NCI-H2081 treated with DMSO at 0.1 percent for 48 hours (cell line): ENCODE measurements at regions not wholly inside any gene's neighbourhood (a gene's known extent, or its start where the extent isn't known, plus 50 kb on each side); places are given as distances from the start of the nearest gene placed in this dataset.
A peak's percentile ranks its signal among the peaks of the same experiment; 100 is the strongest.

Experiments used
- DNase-seq: peaks from one replicate; lab custom pipeline; 2025; lab: John Stamatoyannopoulos, UW

DNA sequence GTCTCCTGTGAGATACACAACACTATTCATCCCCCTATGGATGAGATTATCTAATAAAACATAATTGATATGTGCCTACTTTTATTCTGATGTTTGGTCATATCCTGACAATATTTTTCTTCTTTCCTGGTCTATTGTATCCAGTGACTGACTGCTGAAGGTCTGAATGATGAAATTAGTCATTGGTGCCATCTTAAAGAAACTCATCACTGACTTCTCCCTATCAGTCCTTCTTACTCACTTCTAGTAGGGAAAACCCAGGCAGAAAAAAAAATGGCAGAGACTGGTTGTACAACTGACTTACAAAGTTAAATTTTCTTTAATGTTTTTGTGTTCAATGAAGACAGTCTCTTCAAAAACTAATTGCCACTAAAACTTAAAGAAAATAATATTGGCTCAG is 377.4 kb downstream of the HTR7 start:
- DNase-seq: no peak

DNA sequence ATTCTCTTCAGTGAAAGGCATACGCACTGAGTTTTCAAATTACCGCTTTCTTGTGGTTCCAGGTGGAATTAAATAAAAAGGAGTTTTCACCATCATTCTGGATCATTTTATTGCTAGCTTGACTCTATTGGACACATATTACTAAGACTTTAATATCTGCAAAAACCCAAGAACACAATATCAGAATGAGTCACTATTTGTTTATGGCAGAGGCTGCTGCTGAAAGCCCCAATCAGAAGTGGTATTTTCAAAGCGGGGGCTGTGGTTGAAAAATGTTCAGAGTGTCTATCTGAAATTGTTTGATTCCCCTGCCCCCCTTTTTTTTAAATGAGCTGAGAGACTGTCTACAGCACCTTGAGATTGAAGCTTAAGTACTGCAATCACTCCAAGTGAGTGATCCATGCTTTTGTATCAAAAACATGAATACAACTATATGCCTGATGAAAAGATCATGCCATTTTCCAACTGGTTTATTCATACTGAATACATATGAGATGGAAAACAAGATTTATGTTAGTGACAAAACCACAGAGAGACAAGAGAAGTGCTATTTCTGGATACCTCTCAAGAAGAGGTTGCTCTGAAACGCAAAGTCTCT is 376.4 kb downstream of the HTR7 start:
- DNase-seq: no peak

DNA sequence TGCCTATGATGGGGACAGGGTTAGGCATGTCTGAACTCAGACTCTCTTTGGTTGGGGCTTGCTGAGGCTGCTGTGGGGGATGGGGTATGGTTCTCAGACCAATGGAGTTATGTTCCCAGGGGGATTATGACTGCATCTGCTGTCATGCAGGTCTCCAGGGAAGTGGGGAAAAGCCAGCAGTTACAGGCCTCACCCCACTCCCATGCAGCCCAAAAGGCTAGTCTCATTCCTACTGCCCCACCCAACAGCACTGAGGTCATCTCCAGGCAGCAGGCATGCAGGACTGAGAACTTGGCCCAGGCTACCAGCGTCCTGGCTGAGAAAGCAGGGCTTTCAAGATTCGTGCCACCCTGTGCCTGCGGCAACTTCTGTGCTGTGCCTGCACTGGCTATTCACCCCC is 373.3 kb downstream of the HTR7 start:
- DNase-seq: no peak

DNA sequence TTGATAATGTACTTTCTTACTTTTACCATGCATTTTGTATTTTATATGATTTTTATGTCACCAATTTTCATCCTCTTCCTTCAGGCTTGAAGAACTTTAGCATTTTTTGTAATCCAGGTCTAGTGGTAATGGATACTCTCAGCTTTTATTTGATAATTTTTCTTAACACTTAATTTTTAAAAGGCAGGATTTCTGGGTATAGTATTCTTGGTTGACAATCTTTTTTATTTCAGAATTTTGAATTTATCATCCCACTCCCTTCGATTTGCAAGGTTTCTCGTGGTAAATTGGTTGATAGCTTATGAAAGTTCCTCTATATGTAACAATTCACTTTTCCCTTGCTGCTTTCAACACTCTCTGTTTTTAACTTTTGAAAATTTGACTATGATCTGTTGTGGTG is 363.7 kb downstream of the HTR7 start:
- DNase-seq: no peak

DNA sequence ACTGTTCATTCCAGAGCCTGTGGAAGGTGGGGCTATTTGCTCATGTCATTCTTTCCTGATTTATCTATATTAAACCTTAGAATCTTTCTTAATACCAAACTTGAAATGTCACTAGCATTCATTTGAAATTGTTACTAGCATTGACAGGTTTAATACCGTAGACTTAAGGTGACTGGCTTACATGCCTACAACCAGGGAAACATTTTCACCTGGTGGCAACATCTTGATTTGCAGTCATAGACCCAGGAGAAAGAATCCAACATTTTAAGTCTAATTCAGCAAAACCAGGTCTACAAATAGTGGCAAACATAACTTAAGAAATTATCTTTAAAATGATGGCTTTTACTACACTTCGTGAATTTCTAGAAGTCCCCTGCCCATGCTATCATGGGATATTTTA is 353.7 kb downstream of the HTR7 start:
- DNase-seq: no peak

DNA sequence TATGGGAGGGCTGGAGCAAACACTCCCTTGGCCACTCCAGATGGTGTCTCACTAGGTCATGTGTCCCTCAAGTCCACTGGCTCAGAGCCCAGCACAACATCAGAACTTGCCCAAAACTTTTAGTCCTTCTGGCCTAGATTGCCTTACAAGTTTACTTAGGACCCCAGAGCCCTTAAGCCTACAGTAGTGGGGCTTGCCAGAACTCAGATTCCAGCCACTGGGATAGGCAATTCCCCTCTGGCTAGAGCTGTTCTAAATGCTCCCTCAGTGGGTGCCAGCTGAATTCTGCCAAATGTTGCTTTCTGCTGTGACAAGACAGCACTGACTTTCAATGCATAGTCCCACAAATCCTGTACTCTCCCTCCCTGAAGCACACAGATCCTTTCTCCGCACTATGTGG is 331.1 kb downstream of the HTR7 start:
- no peak for DNase-seq

DNA sequence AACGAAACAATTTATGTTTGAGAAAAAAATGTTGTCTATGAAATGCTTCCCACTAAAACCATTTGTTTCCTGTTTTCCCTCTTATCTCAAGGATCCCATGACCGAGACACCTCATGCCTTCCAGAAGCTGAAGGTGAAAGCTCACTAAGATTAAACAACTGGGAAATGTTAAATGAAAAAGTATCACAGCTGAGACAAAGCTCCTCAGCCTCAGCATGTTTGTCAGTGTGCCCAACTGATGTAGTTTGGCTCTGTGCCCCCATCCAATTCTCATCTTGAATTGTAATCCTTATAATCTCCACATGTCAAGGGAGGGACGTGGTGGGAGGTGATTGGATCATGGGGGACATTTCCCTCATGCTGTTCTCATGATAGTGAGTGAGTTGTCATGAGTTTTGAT is 327.3 kb downstream of the HTR7 start:
- DNase-seq: no peak

DNA sequence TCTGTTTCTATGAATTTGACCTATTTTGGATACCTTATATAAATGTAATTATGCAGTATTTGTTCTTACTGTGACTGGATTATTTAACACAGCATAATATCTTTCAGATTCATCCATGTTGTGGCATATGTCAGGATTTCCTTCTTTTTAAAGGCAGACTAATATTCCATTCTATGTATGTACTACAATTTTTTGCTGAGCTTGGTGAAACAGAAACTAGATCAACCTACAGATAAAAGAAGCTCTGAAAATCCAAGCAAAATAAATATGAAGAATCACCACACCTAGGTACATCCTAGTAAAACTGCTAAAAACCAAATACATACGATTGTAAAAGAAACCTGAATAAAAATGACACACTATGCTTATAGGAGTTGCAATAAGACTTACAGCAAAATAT is 300.5 kb downstream of the HTR7 start:
- DNase-seq: no peak

DNA sequence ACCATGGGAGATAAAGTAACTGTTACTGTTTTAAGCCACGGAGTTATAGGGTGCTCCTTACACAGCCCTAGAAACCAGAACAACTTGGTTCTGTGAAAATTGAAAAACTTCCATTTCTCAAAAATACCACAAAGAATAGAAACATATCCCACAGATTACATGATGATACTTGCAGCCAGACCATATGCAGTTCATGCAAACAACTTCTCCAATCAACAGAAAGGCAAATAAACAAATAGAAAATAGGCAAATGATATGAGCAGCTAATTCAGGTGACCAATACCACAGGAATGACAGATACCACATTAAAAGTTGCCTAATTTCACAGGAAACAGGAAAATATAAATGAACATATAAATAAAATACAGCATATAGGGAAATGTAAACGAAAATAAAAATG is 297.5 kb downstream of the HTR7 start:
- no peak for DNase-seq

DNA sequence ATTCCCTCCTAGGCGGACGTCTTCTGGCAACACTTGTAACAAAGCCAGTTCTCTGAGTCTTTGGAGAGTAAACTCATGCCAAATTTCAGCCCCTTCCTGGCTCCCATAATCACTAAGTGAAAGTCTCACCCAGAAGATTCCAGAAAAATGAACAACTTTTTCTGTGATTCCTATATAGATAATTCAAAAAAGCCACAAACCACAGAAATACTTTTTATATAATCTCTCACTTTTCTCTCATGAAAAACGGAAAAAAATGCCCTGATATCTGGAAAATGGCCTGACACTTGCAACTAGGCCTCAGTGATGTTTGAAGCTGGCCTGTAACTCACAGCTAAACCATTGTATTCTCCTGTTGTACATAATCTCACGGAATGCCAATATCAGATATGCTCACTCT is 296.2 kb downstream of the HTR7 start:
- DNase-seq: no peak

DNA sequence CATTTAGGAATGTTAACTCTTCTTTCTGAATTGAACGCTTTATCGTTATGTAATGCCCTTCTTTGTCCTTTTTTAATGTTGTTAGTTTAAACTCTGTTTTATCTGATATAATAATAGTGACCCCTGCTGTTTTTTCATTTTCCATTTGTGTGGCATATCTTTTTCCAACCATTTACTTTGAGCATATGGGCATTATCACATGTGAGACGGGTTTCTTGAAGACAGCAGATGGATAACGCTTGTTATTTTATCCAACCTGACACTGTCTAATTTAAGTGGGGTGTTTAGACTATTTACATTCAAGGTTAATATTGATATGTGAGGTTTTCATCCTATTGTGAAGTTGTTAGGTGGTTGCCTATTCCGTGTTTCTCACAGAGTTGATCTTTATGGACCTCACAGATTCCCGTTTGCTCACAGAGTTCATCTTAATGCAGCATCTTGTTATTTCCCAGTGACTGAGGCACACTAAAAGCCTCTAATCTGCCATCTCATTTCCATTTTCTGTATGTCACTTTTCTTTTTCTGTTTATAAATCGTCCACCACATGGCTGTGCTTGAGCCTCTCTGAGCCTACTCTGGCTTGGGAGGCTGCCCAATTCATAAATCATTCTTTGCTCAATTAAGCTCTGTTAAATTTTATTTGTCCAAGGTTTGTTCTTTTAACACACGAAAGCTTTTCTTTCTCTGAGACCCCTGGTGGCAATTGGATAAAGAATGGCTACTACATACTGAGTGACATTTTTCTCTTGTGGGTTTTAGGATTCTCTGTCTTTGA is 286.2 kb downstream of the HTR7 start:
- peak; percentile 28 for DNase-seq

DNA sequence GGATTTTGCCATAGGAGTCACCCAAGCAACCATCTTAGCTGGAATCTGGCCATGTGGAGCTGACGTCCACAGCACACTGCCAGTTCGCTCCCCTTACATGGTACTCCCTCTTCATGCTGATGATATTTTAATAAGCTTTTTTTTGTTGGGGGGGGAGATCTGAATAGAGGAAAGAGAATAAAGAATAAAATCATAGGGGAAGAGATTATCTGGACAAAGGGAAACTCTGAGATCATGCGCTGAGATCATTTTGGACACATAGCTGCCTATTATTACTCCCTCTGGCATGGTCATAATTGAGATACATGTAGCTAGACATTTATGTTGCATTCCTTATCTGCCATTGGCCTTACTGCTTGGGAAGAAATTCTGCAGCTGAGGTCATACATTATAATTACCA is 282.7 kb downstream of the HTR7 start:
- DNase-seq: no peak

DNA sequence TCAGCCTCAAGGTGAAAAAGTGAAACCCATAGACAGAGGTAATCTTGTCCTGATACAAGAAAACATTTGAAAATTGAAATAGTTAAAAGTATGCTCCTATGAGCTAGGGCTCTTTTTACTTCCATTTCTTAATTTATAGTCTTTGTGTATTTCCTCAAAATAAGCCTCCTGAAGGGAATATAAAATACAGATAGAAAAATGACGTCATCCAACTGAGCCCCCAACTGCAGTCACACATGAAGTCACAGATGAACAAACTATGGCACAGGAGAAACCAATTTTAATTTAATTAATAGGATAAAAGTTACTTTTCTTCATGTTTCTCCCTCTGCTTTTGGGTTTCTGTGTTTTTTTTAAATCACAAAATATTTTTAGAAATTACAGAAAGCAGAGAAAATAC is 280.3 kb downstream of the HTR7 start:
- no peak for DNase-seq

DNA sequence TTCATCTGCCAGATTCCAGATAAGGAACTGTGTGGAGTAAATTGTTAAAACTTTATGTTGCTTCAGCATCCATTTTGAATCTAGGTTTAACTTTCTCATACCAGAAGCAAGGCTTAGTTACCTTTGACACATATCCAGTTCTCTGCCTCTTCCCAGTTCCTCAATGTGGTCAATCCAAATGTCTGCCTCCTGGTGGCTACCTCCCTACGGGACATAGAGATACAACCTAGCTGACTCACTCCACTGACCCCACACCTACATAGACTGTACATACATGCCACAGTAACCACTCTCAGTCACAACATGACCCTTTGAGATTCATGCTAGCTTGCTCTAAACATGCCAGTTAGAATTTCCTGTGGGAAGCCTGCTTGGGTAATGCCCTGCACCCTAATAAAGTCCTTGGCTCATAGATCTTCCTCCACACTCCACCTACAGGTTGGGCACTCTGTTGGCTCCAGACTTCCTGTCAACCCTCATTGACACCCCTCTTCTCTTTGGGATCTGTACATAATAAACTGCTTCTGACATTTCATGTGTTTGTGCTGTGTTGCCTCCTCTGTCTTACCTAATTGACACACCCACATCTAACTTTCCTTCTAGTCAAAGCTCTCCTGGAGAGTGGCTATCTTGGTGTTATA is 278.1 kb downstream of the HTR7 start:
- no peak for DNase-seq

DNA sequence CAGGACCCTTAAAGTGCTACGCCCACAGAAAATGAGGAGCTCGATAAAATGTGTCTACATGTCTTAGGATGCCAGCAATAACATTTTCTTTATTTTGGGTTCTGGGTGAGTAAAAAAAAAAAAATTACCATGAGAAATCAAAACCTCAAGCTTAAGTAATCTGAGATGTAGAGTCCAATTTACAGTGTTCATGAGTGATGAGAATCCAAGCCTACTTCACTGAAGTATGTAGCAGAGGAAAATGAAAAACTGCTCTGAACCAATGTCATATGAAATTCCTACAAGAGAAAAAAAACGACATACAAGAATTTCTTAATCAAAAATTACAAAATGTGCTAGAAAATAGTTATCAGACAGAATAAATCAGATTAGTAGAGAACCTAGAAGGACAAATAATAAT is 274.4 kb downstream of the HTR7 start:
- DNase-seq: no peak

DNA sequence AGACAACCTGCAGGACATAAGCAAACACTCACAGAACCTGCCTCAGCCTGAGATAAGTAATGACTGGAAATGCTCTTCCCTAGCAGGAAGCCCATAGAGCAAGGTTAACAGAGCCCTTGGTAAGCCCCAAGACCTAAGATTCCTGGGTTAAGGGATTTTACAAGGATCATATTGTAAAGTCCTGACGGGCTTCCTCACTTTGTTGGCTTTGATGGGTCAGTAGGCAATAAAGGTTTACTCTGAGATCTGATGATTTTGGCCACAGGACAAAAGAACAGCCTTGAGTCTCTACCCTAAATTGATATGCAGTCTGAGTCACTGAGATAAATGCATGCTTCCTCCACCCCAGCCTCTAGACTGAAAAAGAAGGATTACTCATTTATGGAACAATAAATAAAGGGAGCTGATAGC is 270.8 kb downstream of the HTR7 start:
- no peak for DNase-seq

DNA sequence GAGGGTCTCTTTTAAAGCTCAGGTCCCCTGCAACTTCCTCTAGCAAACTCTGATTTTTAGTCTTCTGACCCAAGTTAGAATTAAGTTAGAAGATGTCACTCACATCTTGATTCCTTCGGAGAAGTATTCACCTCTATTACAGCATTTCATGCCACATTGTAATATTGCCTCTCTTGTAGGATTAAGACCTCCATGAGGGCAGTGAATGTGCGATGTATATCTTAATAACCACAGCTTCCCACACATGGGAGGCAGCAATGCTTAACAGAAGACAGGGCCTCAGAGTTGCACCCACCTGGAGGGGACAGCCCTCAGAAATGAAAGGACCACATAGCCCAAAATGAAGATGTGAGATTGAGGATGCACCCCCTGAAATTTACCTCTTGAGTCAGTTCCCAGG is 270.3 kb downstream of the HTR7 start:
- no peak for DNase-seq

DNA sequence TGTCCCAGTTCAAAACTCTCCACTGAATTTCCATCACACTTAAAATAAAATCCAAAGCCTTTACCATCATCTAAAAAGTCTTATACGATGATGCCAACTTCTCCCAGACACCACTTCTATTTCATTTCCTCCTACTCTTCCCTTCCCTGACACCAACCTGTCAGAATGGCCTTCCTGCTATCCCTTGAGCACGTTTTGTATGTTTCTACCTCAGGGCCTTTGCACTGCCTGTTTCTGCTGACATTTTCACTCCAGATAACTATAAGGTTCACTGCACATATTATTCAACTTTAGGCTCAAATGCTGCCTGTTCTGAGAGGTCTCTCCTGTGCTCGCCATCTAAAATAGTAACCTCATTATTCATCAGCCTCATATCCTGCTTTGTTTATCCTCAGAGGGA is 269.6 kb downstream of the HTR7 start:
- no peak for DNase-seq

DNA sequence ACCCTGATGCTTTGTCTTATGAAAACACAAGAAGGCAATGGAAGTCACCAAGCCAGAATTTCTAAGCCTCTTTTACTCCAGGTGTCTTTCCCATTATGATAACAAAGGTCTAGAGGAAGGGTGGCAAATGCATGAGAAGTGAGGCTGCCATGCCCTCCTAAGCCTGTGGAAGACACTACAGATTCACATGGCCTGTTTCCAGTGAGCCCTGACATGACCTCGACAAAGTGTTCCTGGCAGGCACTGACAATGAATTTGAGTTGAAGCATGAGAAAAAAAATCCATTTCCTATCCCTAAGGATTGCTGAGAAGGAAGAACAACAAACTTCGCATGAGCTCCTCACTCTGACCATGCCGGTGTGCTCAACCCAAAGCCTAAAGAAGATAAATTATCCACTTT is 268.0 kb downstream of the HTR7 start:
- no peak for DNase-seq

DNA sequence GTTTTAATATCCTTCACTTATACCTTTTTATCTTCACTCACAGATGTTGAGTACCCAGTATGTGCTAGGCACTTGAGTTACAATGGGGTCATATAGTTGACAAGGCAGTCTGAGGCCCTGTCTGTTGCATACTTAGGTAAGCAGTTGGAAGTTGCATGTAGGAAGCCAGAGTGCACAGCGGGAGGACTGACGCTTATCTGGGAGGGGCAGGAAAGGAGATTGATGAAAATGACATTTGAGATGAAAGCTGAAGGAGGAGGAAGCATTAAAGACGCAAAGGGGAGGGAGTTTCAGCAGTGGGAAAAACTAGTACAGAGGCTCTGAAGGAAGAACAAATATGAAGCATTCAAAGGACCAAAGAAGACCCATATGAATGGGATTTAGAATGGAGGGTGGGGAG is 266.2 kb downstream of the HTR7 start:
- no peak for DNase-seq

DNA sequence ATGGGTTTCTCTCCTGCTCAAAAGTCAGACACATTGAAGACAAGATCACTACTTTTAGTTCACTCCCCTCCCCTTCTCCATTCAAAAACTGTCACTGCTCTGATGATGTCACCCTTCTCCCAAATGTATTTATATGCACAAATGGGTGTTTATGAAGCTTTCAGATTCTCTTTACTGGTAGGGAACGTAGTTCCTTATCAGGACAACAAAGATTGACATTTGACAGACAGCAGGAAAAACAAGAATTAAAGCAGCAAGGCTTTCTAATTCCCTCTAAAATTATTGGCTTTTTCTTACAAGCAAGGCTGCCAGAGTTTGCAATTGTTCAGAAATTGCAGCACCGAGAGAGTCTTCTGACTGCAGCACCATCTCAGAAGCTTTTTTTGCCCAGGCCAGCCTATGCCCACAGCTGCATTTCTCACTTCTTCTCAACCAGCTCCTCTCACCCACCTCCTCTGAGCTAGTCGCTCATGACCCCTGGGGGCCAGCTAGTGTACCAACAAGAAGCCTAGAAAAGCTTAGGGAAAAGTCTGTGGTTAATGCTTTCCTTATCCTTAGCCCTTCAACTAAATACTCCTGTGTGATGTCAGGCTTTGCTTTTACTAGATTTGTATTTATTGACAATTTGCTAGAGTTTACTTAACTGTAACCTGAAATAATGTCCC is 265.1 kb downstream of the HTR7 start:
- no peak for DNase-seq

DNA sequence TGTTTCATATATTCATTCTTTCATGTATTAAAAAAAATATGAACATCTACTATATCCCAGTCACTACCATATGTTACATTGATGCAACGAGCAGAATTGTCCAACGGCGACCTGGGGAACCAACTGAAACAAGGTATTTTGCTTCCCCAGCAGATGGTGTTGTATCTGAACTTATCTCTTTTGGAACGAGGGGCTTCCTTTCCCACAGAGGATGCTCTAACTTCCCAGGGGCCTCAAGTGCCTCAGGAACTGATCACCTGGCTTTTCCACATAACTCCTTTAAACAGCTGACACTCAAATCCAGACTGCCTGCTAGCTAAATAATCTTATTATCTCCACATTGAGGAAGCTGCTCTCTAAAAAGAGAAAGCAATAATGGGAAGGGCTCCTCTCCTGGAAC is 259.3 kb downstream of the HTR7 start:
- no peak for DNase-seq
